Panc1 (cell line): ENCODE measurements at regions not wholly inside any gene's neighbourhood (a gene's known extent, or its start where the extent isn't known, plus 50 kb on each side); places are given as distances from the start of the nearest gene placed in this dataset.

Source experiments
- CTCF ChIP-seq: fragments of 450-650 bp; IDR thresholded peaks from 2 replicates; pipeline ENCODE4 v1.5.1; 2017; ENCODE audit warnings: mild to moderate bottlenecking
- POLR2AphosphoS5 ChIP-seq: IDR thresholded peaks from 2 replicates; pipeline ENCODE4 v1.6.1; 2012; ENCODE audit warnings: mild to moderate bottlenecking, low read depth, low read length, moderate library complexity
- REST ChIP-seq, 2 experiments: IDR thresholded peaks; 2 replicates each; pipeline ENCODE4 v1.6.1; 2011 to 2012; ENCODE audit warnings: low read depth in 2 of 2, control low read depth in 1 of 2, low read length in 1 of 2, mild to moderate bottlenecking in 1 of 2, moderate library complexity in 1 of 2; ENCODE audit not compliant: insufficient read depth in 1 of 2
- SIN3A ChIP-seq: IDR thresholded peaks from 2 replicates; pipeline ENCODE4 v1.6.1; 2012; ENCODE audit warnings: low read depth, mild to moderate bottlenecking, low read length, moderate library complexity, borderline replicate concordance; ENCODE audit not compliant: insufficient read depth

- no peak for TF ChIP-seq CTCF
- no peak for TF ChIP-seq POLR2AphosphoS5
- TF ChIP-seq REST (IDR thresholded peaks at IDR 0.05; ENCODE audit: insufficient read depth in 1 of 2, low read depth in 2 of 2, low read length in 1 of 2), result no peak
- no peak for TF ChIP-seq SIN3A
These were observed 120.3 kb upstream of the KLHL4 start for GRCh38 chrX:87397103-87397886.
